KBM-7 (cell line): ENCODE measurements at regions not wholly inside any gene's neighbourhood (a gene's known extent, or its start where the extent isn't known, plus 50 kb on each side); places are given as distances from the start of the nearest gene placed in this dataset.
"Not testable (repeated sequence)": the region's sequence is repeated elsewhere in the genome, so short reads cannot be mapped to it uniquely, and the experiment has no call there.

ENCODE experiments used
- DNase-seq: peaks from one replicate; pipeline ENCODE4 v3.0.0-alpha.2; 2015
- in situ Hi-C: fragments of 300-500 bp; cut with MboI; formaldehyde crosslinking; loops from 2 replicates; pipeline ENCODE4 v1.14.3; 2020; ENCODE audit warnings: low sequenced_read_pairs, low pct_unique_long_range_greater_than_20kb, mixed read lengths

DNA sequence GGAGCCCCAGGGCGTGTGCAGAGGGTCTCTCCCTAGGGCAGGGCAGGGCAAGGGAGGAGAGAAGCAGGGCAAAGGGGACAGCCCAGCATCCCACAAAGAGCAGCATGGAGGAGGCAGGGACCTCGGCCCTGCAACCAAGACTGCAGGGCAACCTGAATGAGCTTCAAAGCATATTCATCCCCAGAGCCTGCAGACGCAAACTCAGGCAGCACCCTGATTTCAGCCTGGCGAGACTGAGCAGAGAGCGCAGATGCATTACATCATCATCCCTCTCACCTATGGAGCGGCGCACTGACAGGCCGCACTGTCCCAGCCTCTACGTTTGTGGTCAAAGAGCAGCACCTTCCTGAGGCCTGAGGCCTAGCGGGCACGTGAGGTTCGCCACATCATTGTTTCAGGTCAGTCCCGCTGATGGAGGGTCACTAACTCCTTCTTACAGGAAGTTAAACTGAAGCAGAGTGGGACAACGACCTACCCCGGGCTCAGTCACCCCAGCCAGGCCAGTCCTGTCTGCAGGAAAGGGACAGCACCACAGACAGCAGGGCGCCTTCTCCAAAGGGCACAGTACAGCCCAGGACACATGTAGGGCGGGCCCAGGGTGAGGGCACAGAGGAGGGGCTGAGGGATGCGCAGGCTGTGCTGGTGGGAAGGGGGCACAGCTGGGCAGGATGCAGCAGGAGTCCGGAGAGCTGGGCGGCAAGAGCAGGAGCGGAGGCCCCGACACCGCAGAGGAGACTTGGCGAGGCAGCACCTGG lies 67.2 kb upstream of the RAB6C start:
- in situ Hi-C loops: no loop called here
- DNase-seq: no peak

DNA sequence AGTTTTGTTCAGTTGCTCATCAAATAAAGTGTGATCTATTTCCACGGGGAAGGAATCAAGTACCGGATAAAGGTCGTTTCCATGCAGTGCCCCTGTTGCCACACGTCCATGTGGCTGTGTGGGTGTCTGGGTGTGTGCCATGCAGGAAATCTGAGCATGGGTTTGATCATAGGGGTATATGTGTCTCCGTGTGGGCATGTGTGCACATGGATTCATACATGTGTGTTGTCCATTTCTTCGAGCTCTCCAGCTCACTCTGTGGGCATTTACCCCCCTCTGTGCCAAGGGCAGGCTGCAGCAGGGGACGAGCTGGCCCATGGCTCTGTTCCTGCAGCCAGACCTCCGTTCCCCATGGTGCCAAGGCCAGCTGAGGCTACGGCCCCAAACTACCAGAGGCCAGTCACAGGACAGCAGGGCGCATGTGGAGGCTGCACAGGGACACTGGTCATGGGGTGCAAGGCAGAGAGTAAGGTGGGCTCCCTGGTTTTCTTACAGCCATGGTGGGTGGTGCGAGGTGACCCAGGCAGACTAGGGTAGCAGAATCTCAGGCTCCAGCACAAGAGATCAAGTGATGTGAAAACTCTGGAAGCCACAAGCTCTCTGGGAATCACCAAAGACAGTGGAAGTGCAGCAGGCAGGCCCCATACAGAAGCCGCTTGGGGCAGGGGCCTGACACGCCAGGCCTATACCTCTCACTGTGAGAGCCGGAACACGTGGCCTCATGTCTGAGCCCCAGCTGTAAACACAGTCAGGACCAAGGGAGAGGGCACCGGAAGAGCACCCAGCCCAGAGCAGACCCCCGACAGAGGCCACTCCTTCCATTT lies 66.4 kb upstream of the RAB6C start:
- no peak for DNase-seq
- in situ Hi-C loops: no loop called here

DNA sequence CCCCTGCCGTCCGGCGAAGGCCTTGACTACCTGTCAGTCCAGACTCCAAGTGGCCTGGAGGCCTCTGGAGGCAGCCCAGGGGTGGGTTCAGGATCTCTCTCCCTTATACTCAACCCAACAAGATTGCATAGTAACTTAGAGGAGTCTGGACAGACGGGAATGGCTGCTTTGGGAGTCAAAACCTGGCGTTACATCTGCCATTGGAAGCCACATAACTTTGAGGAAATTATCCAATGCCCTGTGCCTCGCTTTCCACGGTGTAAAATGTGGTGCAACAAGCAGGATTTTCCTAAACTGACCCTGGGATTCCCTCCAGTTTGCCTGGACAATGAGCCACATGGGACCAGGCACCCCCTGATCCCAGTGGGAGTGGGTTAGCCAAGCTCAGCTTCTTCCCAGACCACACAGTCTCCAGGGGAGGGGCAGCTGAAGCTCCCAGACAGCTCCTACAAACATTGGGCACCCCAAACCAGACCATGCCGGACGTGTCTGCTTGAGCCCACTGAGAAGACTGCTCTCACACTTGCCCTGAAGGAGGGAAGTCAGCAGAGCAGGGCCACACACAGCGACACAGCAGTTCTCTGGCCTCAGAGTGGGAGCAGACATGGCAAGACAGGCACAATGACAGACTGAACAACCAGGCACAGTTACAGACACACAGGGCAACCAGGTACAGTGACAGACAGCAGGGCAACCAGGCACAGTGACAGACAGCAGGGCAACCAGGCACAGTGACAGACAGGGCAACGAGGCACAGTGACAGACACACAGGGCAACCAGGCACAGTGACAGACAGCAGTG lies 65.6 kb upstream of the RAB6C start:
- in situ Hi-C loops: no loop called here

DNA sequence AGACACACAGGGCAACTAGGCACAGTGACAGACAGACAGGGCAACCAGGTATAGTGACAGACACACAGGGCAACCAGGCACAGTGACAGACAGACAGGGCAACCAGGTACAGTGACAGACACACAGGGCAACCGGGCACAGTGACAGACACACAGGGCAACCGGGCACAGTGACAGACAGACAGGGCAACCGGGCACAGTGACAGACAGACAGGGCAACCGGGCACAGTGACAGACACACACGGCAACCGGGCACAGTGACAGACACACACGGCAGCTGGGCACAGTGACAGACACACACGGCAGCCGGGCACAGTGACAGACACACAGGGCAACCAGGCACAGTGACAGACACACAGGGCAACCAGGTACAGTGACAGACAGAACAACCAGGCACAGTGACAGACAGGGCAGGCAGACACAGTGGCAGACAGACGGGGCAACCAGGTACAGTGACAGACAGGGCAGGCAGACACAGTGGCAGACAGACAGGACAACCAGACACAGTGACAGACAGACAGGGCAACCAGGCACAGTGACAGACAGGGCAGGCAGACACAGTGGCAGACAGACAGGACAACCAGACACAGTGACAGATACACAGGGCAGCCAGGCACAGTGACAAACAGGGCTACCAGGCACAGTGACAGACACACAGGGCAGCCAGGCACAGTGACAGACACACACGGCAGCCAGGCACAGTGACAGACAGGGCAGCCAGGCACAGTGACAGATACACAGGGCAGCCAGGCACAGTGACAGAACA lies 64.7 kb upstream of the RAB6C start:
- in situ Hi-C loops: no loop called here
- DNase-seq: no peak

More for the DNA sequence above, 65.6 kb upstream of the RAB6C start:
- DNase-seq: no peak

DNA sequence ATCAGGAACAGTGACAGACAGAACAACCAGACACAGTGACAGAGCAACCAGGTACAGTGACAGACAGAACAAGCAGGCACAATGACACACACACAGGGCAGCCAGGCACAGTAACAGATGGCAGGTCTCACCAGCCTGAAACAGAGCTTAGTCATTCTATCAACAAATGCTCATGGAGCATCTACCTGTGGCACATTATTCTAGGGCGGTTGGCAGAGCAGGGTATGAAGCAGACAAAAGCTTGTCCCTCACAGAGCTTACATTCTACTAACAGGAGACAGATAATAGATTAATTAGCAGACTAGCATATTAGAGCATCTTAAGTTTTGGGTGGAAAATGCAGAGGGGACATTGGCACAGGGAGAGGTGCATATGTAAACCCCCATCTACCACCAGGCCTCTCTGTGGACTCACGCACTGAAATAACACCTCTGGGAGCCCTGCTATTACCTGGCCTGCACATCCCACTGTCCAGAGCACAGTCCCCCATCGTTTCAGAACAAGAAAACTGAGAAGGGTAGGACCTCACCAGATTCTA lies 64.1 kb upstream of the RAB6C start:
- no peak for DNase-seq
- in situ Hi-C loops: no loop called here

DNA sequence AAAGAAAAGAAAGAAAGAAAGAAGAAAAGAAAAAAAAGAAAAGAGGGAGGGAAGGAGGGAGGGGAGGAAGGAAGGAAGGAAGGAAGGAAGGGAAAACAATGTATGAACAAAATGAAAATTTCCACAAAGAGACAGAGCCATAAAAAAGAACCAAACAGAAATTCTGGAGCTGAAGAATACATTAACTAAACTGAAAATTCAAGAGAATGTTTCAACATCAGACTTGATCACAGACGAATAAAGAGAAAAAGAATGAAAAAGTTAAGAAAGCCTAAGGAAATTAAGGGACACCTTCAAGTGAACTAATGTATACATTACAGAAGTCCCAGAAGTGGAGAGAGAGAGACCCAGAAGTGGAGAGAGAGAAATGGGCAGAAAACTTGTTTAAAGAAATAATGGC lies 60.9 kb upstream of the RAB6C start:
- in situ Hi-C loops: no loop called here
- no peak for DNase-seq

DNA sequence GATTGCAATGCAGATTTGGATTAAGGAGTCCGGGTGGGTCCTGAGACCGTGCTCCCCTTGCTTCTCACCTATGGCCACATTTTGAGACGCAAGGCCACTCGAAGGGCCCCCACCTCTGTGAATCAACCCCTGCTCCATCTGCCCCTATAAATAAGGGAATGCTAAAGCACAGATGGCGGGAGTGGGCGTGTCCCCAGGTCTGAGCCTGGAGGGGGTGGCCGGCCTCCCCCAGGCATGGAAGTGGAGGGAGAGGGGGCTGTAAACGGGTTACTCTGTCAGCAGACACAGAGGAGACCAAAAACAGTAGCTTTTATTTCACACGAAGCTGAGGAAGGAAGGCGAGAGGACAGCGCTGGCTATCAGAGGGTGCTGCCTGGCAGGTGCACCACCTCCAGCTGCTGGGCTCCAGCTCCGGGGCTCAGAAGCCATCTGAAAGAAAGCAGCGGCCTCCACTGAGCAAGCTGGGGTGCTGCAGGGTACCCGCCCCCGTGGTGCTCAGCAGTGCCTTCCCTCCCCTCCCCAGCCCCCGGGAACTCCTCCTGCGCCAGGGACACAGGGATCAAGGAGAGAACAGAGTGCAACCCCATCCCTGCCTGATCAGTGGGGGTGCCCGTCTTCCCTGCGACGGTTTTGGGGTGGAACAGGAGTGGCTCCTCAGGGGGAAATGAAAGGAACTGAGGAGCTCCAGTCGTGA lies 56.7 kb upstream of the RAB6C start:
- DNase-seq: no peak
- in situ Hi-C loops: no loop called here

DNA sequence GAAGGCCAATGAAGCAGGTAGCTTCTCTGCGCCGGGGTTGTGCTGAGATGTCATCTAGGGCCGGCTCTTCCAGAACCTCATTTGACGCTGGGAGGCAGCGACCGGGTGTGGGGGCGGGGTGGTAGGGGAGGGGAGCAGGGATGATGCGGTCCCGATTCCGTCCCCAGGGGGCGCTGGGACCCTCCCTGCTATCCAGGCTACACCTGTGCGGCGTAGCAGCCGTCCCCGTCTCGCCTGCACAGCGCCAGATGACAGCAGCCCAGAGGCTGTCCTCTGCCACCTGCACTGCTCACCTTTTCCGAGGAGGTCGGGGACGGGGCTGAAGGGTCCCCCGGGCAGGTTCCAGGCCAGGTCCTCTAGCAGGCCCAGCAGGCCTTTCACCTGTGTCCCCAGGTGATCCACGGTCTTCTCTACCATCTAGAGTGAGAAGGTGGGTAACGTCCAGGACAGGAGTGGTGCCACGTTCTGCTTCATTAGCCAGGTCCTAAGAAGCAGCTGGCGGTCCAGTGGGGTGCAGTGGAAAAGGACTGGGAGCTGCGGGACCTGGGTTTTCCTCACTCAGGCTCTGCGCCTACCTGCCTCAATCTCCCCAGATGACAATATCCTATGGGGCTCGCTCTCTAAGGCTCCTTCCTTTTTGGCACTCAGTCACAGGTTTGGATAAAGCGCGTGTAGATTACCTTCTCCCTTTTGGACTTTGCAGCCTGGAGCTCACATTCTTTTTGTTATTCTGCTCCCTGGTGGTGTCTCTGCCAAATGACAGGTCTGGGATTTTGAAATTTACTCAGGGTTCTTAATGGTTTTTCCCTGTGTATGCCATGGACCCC lies 56.0 kb upstream of the RAB6C start:
- peak; percentile 73 for DNase-seq
- in situ Hi-C loops: no loop called here

DNA sequence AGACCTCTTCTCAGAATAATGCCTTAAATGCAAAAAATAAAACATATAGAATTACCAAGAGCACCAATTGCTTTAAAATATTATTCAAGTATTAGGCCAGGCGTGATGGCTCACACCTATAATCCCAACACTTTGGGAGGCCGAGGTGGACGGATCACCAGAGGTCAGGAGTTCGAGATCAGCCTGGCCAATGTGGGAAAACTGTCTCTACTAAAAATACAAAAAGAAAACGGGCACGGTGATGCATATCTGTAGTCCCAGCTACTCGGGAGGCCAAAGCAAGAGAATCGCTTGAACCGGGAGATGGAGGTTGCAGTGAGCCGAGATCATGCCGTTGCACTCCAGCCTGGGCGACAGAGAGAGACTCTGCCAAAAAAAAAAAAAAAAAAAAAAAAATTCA lies 55.4 kb upstream of the RAB6C start:
- in situ Hi-C loops, DNase-seq: not testable (repeated sequence)

DNA sequence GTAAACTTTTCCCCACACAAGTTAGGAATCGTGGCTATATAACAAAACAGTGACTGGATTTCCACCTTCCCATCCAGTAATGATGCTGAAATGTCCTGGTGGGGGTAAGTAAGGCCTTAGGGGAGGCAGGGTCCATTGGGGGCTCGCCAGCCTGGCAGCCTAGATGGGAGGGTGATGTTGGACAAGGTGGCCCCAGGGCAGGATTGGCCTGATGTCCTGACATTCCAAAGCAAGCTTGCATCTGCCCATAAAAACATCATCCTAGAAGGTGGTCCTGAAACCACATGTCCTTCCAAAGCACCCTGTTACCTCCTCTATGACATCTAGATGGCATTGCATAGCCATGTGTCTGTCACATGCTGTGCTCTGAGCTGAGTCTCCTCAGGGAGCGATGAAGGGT lies 54.1 kb upstream of the RAB6C start:
- in situ Hi-C loops: no loop called here

DNA sequence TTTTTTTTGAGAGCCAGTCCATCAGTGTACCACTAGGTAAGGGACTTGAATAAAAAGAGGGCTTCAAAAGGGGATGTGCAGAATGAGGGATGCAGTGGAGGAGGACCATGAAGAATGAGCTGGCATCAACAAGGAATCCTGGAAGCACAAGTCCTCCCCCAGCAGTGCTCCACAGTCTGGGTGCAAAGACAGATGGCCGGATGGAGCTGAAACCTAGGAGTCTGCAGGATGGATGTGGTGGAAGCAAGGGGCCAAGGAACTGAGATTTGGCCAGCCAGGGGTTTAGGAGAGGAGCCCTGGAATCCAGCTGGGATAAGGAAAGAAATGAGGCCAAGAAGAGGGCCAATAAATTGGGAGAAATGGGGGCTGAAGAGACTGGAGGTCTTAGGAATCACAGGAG lies 51.8 kb upstream of the RAB6C start:
- in situ Hi-C loops: no loop called here
- DNase-seq: no peak

More for the DNA sequence above, 54.1 kb upstream of the RAB6C start:
- DNase-seq: no peak

DNA sequence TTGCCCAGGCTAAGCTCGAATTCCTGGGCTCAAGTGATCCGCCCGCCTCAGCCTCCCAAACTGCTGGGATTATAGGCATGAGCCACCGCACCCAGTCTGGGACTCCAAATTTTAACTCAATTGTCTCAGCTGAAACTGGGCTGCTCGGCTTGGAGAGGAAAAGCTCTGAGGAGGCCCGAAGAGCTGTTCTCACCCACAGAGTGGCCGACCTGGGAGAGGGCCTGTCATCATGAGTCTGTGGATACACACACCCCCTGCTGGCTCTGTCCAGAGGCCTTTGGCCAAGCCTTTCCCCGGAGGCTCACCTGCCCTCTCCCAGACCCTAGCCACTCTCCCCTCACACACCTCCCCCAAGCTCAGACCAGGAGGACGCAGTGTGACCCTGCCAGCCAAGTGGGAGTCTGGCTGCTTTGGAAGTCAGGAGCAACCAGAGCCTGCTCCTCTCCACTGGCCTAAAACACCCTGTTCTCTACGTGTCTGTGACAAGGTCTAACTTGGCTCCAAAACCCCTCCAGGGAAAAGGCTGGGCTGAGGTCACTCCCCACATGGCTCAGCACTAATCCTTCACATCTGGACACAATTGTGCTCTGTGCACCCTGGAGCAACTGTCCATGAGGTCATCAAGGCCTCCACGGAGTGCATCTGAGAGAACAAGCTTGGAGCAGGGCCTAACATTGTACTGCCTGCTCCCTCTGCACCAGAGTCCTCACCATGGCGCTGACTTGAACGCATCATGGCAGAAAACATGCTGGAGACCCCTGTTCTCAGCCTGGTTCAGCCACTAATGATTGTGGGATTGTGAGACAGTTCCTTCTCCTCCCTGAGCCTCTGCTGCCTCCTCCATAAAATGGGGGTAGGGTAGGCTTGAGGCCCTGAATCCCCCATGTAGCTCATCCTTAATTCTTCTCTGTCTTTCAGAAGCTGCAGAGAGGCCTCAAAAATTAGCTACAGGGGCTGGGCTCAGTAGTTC lies 49.9 kb upstream of the RAB6C start:
- in situ Hi-C loops: no loop called here
- DNase-seq: no peak
